C4-2B (cell line): ENCODE measurements at regions not wholly inside any gene's neighbourhood (a gene's known extent, or its start where the extent isn't known, plus 50 kb on each side); places are given as distances from the start of the nearest gene placed in this dataset.

Experiments used
- CTCF ChIP-seq: fragments of 450-650 bp; conservative IDR thresholded peaks from 2 replicates; pipeline ENCODE4 v1.5.1; 2017; ENCODE audit warnings: mild to moderate bottlenecking
- ZFX ChIP-seq: fragments of 450-650 bp; IDR thresholded peaks from 2 replicates; pipeline ENCODE4 v1.6.1; 2017

- TF ChIP-seq CTCF (no peak), ZFX (no peak)
These were observed 368.2 kb upstream of the ATP2B1 start for GRCh38 chr12:90076851-90077319.
